IPS-15b (cell line): ENCODE measurements at regions not wholly inside any gene's neighbourhood (a gene's known extent, or its start where the extent isn't known, plus 50 kb on each side); places are given as distances from the start of the nearest gene placed in this dataset.

ENCODE experiments used
- H3K27me3 ChIP-seq: one replicate; pipeline ENCODE4 v1.6.1; 2013; ENCODE audit warnings: low read length; ENCODE audit not compliant: control insufficient read depth, insufficient read depth
- H3K36me3 ChIP-seq: one replicate; pipeline ENCODE4 v1.6.1; 2013; ENCODE audit warnings: low read length; ENCODE audit not compliant: control insufficient read depth, insufficient read depth
- H3K4me1 ChIP-seq: one replicate; pipeline ENCODE4 v1.6.1; 2013; ENCODE audit warnings: mild to moderate bottlenecking, low read length; ENCODE audit not compliant: control insufficient read depth, insufficient read depth
- H3K4me3 ChIP-seq: one replicate; pipeline ENCODE4 v1.5.1; 2013; ENCODE audit warnings: low read depth, low read length
- H3K9ac ChIP-seq: one replicate; pipeline ENCODE4 v1.6.1; 2013; ENCODE audit warnings: low read depth, mild to moderate bottlenecking, low read length
- H3K9me3 ChIP-seq: one replicate; pipeline ENCODE4 v1.6.1; 2013; ENCODE audit warnings: mild to moderate bottlenecking, low read length; ENCODE audit not compliant: control insufficient read depth, insufficient read depth

- Histone ChIP-seq H3K27me3 (no peaks in the 10 kb centered on the region), H3K9me3 (no peaks in the 10 kb centered on the region), H3K4me1 (peaks cover 6% of the 10 kb centered on the region), H3K4me3 (no peak overlapping the region), H3K9ac (no peak overlapping the region), H3K36me3 (no peaks in the 10 kb centered on the region)
These were observed 397.4 kb downstream of the PRDM5 start for GRCh38 chr4:120525106-120525505.

GRCh38 chr4:120524237-120524636 is 398.3 kb downstream of the PRDM5 start:
- no peaks in the 10 kb centered on the region for H3K36me3 ChIP-seq
- no peaks in the 10 kb centered on the region for H3K27me3 ChIP-seq
- peaks cover 6% of the 10 kb centered on the region for H3K4me1 ChIP-seq
- no peaks in the 10 kb centered on the region for H3K9me3 ChIP-seq
- no peak overlapping the region for H3K4me3 ChIP-seq
- no peak overlapping the region for H3K9ac ChIP-seq

GRCh38 chr4:120520761-120521160 is 401.8 kb downstream of the PRDM5 start:
- Histone ChIP-seq H3K4me3 (no peak overlapping the region), H3K9me3 (no peaks in the 10 kb centered on the region), H3K36me3 (no peaks in the 10 kb centered on the region), H3K9ac (no peak overlapping the region), H3K27me3 (no peaks in the 10 kb centered on the region), H3K4me1 (peaks cover 9% of the 10 kb centered on the region)

- Histone ChIP-seq H3K9me3 (no peaks in the 10 kb centered on the region), H3K4me1 (peaks cover 3% of the 10 kb centered on the region), H3K4me3 (no peak overlapping the region), H3K36me3 (no peaks in the 10 kb centered on the region), H3K27me3 (no peaks in the 10 kb centered on the region), H3K9ac (no peak overlapping the region)
These were observed 404.6 kb downstream of the PRDM5 start for GRCh38 chr4:120517966-120518365.

- Histone ChIP-seq H3K4me1 (no peaks in the 10 kb centered on the region), H3K9ac (no peak overlapping the region), H3K4me3 (no peak overlapping the region), H3K36me3 (no peaks in the 10 kb centered on the region), H3K27me3 (no peaks in the 10 kb centered on the region), H3K9me3 (no peaks in the 10 kb centered on the region)
These were observed 412.8 kb downstream of the PRDM5 start for GRCh38 chr4:120509719-120510118.

GRCh38 chr4:120509222-120509621 is 413.3 kb downstream of the PRDM5 start:
- H3K4me1 ChIP-seq: no peaks in the 10 kb centered on the region
- no peaks in the 10 kb centered on the region for H3K27me3 ChIP-seq
- H3K4me3 ChIP-seq: peak overlapping the region; percentile 8
- H3K9me3 ChIP-seq: no peaks in the 10 kb centered on the region
- H3K36me3 ChIP-seq: no peaks in the 10 kb centered on the region
- no peak overlapping the region for H3K9ac ChIP-seq

- Histone ChIP-seq H3K9me3 (no peaks in the 10 kb centered on the region), H3K4me3 (no peak overlapping the region), H3K4me1 (no peaks in the 10 kb centered on the region), H3K9ac (no peak overlapping the region), H3K36me3 (no peaks in the 10 kb centered on the region), H3K27me3 (no peaks in the 10 kb centered on the region)
These were observed 414.5 kb downstream of the PRDM5 start for GRCh38 chr4:120508036-120508435.

GRCh38 chr4:120506536-120506935 is 416.0 kb downstream of the PRDM5 start:
- H3K27me3 ChIP-seq: no peaks in the 10 kb centered on the region
- H3K4me1 ChIP-seq: no peaks in the 10 kb centered on the region
- no peak overlapping the region for H3K4me3 ChIP-seq
- H3K36me3 ChIP-seq: no peaks in the 10 kb centered on the region
- no peak overlapping the region for H3K9ac ChIP-seq
- no peaks in the 10 kb centered on the region for H3K9me3 ChIP-seq

GRCh38 chr4:120498678-120499077 is 423.8 kb downstream of the PRDM5 start:
- Histone ChIP-seq H3K4me3 (no peak overlapping the region), H3K36me3 (no peaks in the 10 kb centered on the region), H3K9me3 (no peaks in the 10 kb centered on the region), H3K4me1 (no peaks in the 10 kb centered on the region), H3K9ac (no peak overlapping the region), H3K27me3 (no peaks in the 10 kb centered on the region)

GRCh38 chr4:120491481-120491880 is 424.8 kb upstream of the MAD2L1 start:
- no peaks in the 10 kb centered on the region for H3K36me3 ChIP-seq
- H3K9ac ChIP-seq: no peak overlapping the region
- H3K9me3 ChIP-seq: no peaks in the 10 kb centered on the region
- no peaks in the 10 kb centered on the region for H3K27me3 ChIP-seq
- H3K4me3 ChIP-seq: no peak overlapping the region
- H3K4me1 ChIP-seq: no peaks in the 10 kb centered on the region

GRCh38 chr4:120481756-120482155 is 415.1 kb upstream of the MAD2L1 start:
- Histone ChIP-seq H3K9me3 (no peaks in the 10 kb centered on the region), H3K9ac (no peak overlapping the region), H3K27me3 (no peaks in the 10 kb centered on the region), H3K4me1 (no peaks in the 10 kb centered on the region), H3K36me3 (no peaks in the 10 kb centered on the region), H3K4me3 (no peak overlapping the region)

- H3K9me3 ChIP-seq: no peaks in the 10 kb centered on the region
- H3K9ac ChIP-seq: no peak overlapping the region
- H3K27me3 ChIP-seq: no peaks in the 10 kb centered on the region
- H3K36me3 ChIP-seq: no peaks in the 10 kb centered on the region
- no peak overlapping the region for H3K4me3 ChIP-seq
- H3K4me1 ChIP-seq: no peaks in the 10 kb centered on the region
These were observed 405.9 kb upstream of the MAD2L1 start for GRCh38 chr4:120472447-120473131.
